ENCODE measurements at regions not wholly inside any gene's neighbourhood (a gene's known extent, or its start where the extent isn't known, plus 50 kb on each side); places are given as distances from the start of the nearest gene placed in this dataset.

- H3K27me3 Mint-ChIP-seq = no peaks in the 10 kb centered on the region
- no peak overlapping the region for H3K4me3 Mint-ChIP-seq
- ATAC-seq = no peak
- DNase-seq = no peak
- no peaks in the 10 kb centered on the region for H3K4me1 Mint-ChIP-seq
- H3K9me3 Mint-ChIP-seq = no peaks in the 10 kb centered on the region
- H3K36me3 Mint-ChIP-seq (ENCODE audit: low read depth) = no peaks in the 10 kb centered on the region
- H3K27ac Mint-ChIP-seq = no peak overlapping the region
Measured at GRCh38 chr1:103190766-103191165, 82.4 kb upstream of the COL11A1 start.

DNA sequence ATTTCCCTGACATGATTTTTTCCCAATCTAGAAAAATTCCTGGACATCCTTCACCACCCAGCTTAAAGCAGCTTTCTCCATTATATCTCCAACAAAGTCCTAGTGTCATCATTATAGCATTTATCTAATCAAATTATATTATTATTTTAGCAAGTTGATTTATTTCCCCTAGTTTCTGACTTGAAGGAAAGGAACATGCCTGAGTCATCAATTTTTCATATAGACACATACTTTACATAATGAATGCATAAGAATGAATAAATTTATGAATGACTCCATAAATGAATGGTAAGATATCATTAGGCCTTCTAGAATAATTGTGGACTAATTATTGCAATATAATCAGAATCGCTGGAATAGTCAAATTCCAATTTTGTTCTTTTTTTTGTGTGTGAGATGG, 79.4 kb upstream of the COL11A1 start:
- Mint-ChIP-seq H3K27me3 (no peaks in the 10 kb centered on the region), H3K4me3 (no peak overlapping the region), H3K9me3 (peaks cover 9% of the 10 kb centered on the region), H3K27ac (no peak overlapping the region), H3K4me1 (no peaks in the 10 kb centered on the region), H3K36me3 (ENCODE audit: low read depth) (no peaks in the 10 kb centered on the region)
- no peak for ATAC-seq
- no peak for DNase-seq

DNA sequence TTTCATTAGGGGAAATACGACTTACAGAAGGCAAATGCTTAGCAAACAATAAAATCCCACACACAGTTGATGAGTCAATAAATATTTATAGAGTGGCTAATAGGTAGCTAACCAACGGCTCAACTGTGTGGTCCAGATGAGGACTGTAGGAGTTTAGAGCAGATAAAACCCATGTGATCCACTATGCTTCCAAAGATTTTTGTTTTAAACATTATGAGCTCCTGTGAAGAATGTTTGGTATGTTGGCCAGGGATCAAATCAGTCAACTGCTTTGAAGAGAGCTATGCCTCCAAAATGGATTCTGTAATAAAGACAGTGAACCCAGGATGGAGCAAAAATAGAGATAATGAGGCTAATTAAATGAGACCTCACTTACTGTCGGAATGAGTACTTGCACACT, 72.3 kb upstream of the COL11A1 start:
- Mint-ChIP-seq H3K27ac (no peak overlapping the region), H3K4me1 (no peaks in the 10 kb centered on the region), H3K9me3 (peaks cover 9% of the 10 kb centered on the region), H3K36me3 (ENCODE audit: low read depth) (no peaks in the 10 kb centered on the region), H3K4me3 (no peak overlapping the region), H3K27me3 (no peaks in the 10 kb centered on the region)
- no peak for ATAC-seq
- no peak for DNase-seq

DNA sequence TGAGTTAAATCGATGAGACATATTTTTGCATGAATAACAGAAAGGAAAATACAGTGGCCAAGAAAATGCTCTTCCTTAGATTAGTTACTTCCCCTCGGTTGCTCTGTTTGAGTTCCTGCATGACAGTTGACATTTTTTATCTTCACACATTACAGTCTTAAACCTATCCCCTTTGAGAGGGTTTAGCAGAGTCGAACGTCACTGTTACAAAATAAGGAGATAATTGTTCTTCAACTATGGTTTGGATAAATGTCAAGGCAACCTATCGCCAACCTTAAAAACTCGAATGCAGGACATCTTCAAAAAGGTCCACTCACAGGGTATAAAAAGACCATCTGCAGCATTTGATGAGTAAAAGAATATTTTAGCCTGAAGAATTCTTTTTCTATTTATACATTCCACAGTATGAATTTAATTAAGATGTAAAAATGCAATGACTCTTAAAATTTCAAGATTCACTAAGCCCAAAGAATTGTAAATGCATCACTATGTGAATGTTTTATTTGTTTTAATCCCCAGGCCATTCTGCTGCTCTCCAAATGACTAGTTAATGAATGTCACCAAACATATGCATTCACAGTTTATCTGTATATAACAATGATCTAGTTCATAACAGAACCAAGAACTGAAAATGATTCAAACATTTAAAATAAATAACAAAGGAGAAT, 68.9 kb upstream of the COL11A1 start:
- Mint-ChIP-seq H3K4me3 (no peak overlapping the region), H3K27ac (no peak overlapping the region), H3K36me3 (ENCODE audit: low read depth) (no peaks in the 10 kb centered on the region)

GRCh38 chr1:103171041-103171590, 62.8 kb upstream of the COL11A1 start:
- H3K27ac Mint-ChIP-seq = no peak overlapping the region
- no peaks in the 10 kb centered on the region for H3K36me3 Mint-ChIP-seq (ENCODE audit: low read depth)
- no peak overlapping the region for H3K4me3 Mint-ChIP-seq
- H3K9me3 Mint-ChIP-seq = peaks cover 4% of the 10 kb centered on the region
- DNase-seq (no peak), ATAC-seq (no peak)
- H3K27me3 Mint-ChIP-seq = no peaks in the 10 kb centered on the region
- no peaks in the 10 kb centered on the region for H3K4me1 Mint-ChIP-seq

More for the DNA sequence above, 68.9 kb upstream of the COL11A1 start:
- DNase-seq = no peak
- ATAC-seq = no peak
- no peaks in the 10 kb centered on the region for H3K27me3 Mint-ChIP-seq
- no peaks in the 10 kb centered on the region for H3K4me1 Mint-ChIP-seq
- H3K9me3 Mint-ChIP-seq = no peaks in the 10 kb centered on the region

DNA sequence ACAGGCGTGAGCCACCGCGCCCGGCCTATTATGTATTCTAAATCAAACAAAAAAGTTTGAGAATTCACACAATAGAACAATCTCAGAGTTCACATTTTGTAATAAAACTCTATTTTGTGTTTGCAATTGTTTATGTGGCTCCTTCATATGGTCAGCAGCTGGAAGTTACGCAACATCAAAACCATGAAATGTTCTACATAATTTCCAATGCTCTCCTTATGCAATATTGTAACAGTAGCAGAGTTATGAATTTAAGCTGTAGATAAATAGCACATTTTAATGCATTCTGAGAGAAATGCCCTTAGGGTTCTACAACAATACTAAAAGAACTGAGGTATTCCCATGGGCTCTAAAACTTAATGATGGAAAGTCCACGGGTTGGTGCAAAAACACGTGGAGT, 62.3 kb upstream of the COL11A1 start:
- H3K4me3 Mint-ChIP-seq = no peak overlapping the region
- H3K36me3 Mint-ChIP-seq (ENCODE audit: low read depth) = no peaks in the 10 kb centered on the region
- H3K27me3 Mint-ChIP-seq = no peaks in the 10 kb centered on the region
- no peaks in the 10 kb centered on the region for H3K4me1 Mint-ChIP-seq
- H3K9me3 Mint-ChIP-seq = peaks cover 8% of the 10 kb centered on the region
- ATAC-seq (no peak), DNase-seq (no peak)
- H3K27ac Mint-ChIP-seq = no peak overlapping the region

DNA sequence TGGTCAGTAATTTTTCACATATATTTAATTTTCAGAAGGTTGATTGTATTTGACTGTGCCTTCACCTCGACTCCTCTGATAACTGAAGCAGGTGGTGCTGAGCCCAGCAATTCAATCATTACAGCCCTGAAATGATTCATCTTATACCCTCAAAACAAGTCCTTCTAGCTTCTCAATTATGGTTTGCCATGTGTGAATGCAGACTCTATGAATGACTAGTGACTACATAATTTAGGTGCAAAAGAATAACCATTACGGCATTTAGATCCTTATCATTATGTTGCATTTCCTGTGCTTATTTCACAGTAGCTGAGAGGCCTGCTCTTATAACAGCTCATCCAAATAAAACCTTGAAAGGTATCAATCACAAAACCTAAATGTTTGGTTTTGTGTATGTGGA, 54.0 kb upstream of the COL11A1 start:
- no peak for DNase-seq
- Mint-ChIP-seq H3K4me1 (no peaks in the 10 kb centered on the region), H3K27me3 (no peaks in the 10 kb centered on the region), H3K36me3 (ENCODE audit: low read depth) (no peaks in the 10 kb centered on the region), H3K9me3 (peaks cover 8% of the 10 kb centered on the region), H3K27ac (no peak overlapping the region), H3K4me3 (no peak overlapping the region)
- ATAC-seq = no peak

DNA sequence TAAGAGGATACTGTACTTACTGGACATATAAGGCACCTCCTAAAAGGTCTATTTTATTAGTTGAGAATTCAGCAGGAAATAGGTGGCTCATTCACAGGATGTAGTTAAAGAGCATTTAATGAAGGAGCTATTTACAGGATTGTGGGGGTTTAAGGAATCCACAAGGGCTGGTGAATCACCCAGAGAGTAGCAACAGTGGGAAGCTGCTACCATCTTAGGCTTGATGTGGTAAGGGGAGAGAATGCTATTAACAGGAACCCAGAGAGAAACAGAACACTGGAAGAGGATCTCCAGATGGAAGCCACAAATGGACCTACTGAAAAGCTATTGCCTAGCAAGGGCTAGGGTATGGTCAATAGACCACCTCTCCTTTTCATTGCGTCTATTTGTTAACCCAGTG, 52.0 kb upstream of the COL11A1 start:
- no peaks in the 10 kb centered on the region for H3K4me1 Mint-ChIP-seq
- H3K4me3 Mint-ChIP-seq = no peak overlapping the region
- no peaks in the 10 kb centered on the region for H3K27me3 Mint-ChIP-seq
- H3K36me3 Mint-ChIP-seq (ENCODE audit: low read depth) = no peaks in the 10 kb centered on the region
- DNase-seq = no peak
- no peak overlapping the region for H3K27ac Mint-ChIP-seq
- no peaks in the 10 kb centered on the region for H3K9me3 Mint-ChIP-seq
- no peak for ATAC-seq
